Endothelial cell of umbilical vein (primary cell): ENCODE measurements at regions not wholly inside any gene's neighbourhood (a gene's known extent, or its start where the extent isn't known, plus 50 kb on each side); places are given as distances from the start of the nearest gene placed in this dataset.

Source experiments
- BruUV-seq: library from RNA; stranded (reverse); fragments of 400-500 nt; replicated peaks from 2 replicates; lab custom pipeline; 2021; lab: Mats Ljungman, UMichigan
- CTCF ChIA-PET: fragments of 300-600, 350-600 bp; sonication (Branson Sonifier 250); formaldehyde crosslinking; loops from one replicate; lab custom pipeline; 2021; ENCODE audit warnings: antibody characterized with exemption, inconsistent platforms; lab: Charles Lee
- POLR2A ChIA-PET: fragments of 300-600, 350-600 bp; sonication (Branson Sonifier 250); formaldehyde crosslinking; loops from one replicate; lab custom pipeline; 2021; ENCODE audit warnings: antibody characterized with exemption, inconsistent platforms; lab: Charles Lee
- DNase-seq: peaks from one replicate; pipeline ENCODE4 v3.0.0-alpha.2; 2011; ENCODE audit warnings: low read depth, low spot score
- FAIRE-seq: peaks from 2 replicates; lab custom pipeline; 2011; peaks lifted over from hg19 to GRCh38; lab: Jason Lieb, UNC
- H2AFZ ChIP-seq: 2 replicates; pipeline ENCODE4 v1.6.0; 2012; ENCODE audit warnings: low read depth, low read length, control low read depth, inconsistent platforms
- H3K27ac ChIP-seq: 2 replicates; pipeline ENCODE4 v1.5.1; 2011; ENCODE audit warnings: low read depth, mild to moderate bottlenecking, control low read depth, low read length, moderate library complexity; ENCODE audit not compliant: insufficient read depth
- H3K27me3 ChIP-seq, 2 experiments: 2 replicates each; pipeline versions ENCODE4 v1.6.0 to v1.6.1; 2011; ENCODE audit warnings: low read length in 2 of 2, mixed read lengths in 1 of 2; ENCODE audit not compliant: control insufficient read depth in 2 of 2, insufficient read depth in 2 of 2
- H3K36me3 ChIP-seq, 2 experiments: 2 replicates in 1 of 2; 3 replicates in 1 of 2; pipeline ENCODE4 v1.5.1; 2011; ENCODE audit warnings: low read length in 2 of 2, mild to moderate bottlenecking in 1 of 2, moderate library complexity in 1 of 2; ENCODE audit not compliant: control insufficient read depth in 2 of 2, insufficient read depth in 2 of 2; ENCODE audit errors: extremely low read depth in 1 of 2
- H3K4me1 ChIP-seq: 3 replicates; pipeline ENCODE4 v1.5.1; 2011; ENCODE audit warnings: mild to moderate bottlenecking, low read length; ENCODE audit not compliant: control insufficient read depth, insufficient read depth; ENCODE audit errors: extremely low read depth
- H3K4me2 ChIP-seq: 2 replicates; pipeline ENCODE4 v1.6.1; 2011; ENCODE audit warnings: low read length, control low read depth, mixed read lengths; ENCODE audit not compliant: insufficient read depth
- H3K4me3 ChIP-seq, 3 experiments: fragments of 200-600 bp in 1 of 3; sonication (generic), shearing (Covaris generic) in 1 of 3; replicated peaks in 1 of 3; 2 replicates each; pipeline ENCODE4 v1.5.1; 2011 to 2016; ENCODE audit warnings: control low read depth in 3 of 3, low read length in 3 of 3, mild to moderate bottlenecking in 2 of 3, inconsistent platforms in 1 of 3, low read depth in 1 of 3, moderate library complexity in 1 of 3; ENCODE audit not compliant: insufficient read depth in 1 of 3
- H3K79me2 ChIP-seq: 2 replicates; pipeline ENCODE4 v1.6.0; 2012; ENCODE audit warnings: low read length, inconsistent platforms; ENCODE audit not compliant: control insufficient read depth, insufficient read depth
- H3K9ac ChIP-seq: replicated peaks from 2 replicates; pipeline ENCODE3; 2011; ENCODE audit warnings: low read length, control low read depth; ENCODE audit not compliant: insufficient read depth; ENCODE audit errors: extremely low read depth
- H3K9me1 ChIP-seq: replicated peaks from 3 replicates; pipeline ENCODE4 v1.6.0; 2011; ENCODE audit warnings: mild to moderate bottlenecking, low read length; ENCODE audit not compliant: control insufficient read depth, insufficient read depth; ENCODE audit errors: extremely low read depth
- H3K9me3 ChIP-seq: replicated peaks from 2 replicates; pipeline ENCODE4 v1.5.1; 2012; ENCODE audit warnings: low read length, inconsistent platforms; ENCODE audit not compliant: control insufficient read depth, insufficient read depth
- H4K20me1 ChIP-seq: replicated peaks from 2 replicates; pipeline ENCODE3; 2011; ENCODE audit warnings: mild to moderate bottlenecking, low read length; ENCODE audit not compliant: control insufficient read depth, insufficient read depth; ENCODE audit errors: extremely low read depth
- EZH2 ChIP-seq: IDR thresholded peaks from 2 replicates; pipeline ENCODE4 v1.6.1; 2012; ENCODE audit warnings: borderline replicate concordance, low read depth, mild to moderate bottlenecking, moderate library complexity, low read length, inconsistent platforms; ENCODE audit not compliant: severe bottlenecking
- FOS ChIP-seq: IDR thresholded peaks from 2 replicates; pipeline ENCODE4 v1.6.1; 2011; ENCODE audit warnings: mild to moderate bottlenecking, low read length, moderate library complexity, borderline replicate concordance; ENCODE audit not compliant: insufficient read depth
- GATA2 ChIP-seq: IDR thresholded peaks from 2 replicates; pipeline ENCODE4 v1.7.0; 2011; ENCODE audit warnings: low read depth, mild to moderate bottlenecking, moderate library complexity, mixed read lengths, low read length; ENCODE audit not compliant: insufficient read length, insufficient read depth
- JUN ChIP-seq: IDR thresholded peaks from 2 replicates; pipeline ENCODE4 v1.6.1; 2011; ENCODE audit warnings: borderline replicate concordance, low read depth; ENCODE audit not compliant: insufficient read length, insufficient read depth
- MAX ChIP-seq: IDR thresholded peaks from 2 replicates; pipeline ENCODE4 v1.6.1; 2011; ENCODE audit not compliant: insufficient read depth, insufficient read length
- MYC ChIP-seq: IDR thresholded peaks from one replicate; pipeline ENCODE4 v1.6.1; 2011; ENCODE audit warnings: mild to moderate bottlenecking, low read depth, low read length
- POLR2A ChIP-seq: IDR thresholded peaks from 2 replicates; pipeline ENCODE4 v1.6.1; 2012; ENCODE audit warnings: low read depth, mild to moderate bottlenecking, control low read depth, low read length
- POLR2AphosphoS5 ChIP-seq: IDR thresholded peaks from 2 replicates; pipeline ENCODE4 v1.6.1; 2012; ENCODE audit warnings: low read depth, mild to moderate bottlenecking, control low read depth, low read length, moderate library complexity; ENCODE audit not compliant: insufficient read depth
- dilution Hi-C: fragments of 300-500 bp; cut with MboI; formaldehyde crosslinking; loops from one replicate; pipeline ENCODE4 v1.15.0; 2019; ENCODE audit warnings: low sequenced_read_pairs; ENCODE audit not compliant: extremely low pct_ligation_motif_present
- intact Hi-C: fragments of 100-400 bp; cut with micrococcal nuclease; formaldehyde crosslinking; loops from one replicate; pipeline ENCODE4 v1.10.0; 2022
- TF ChIP-seq, protein P1 (sequence below), 2 donors: IDR thresholded peaks; 1 replicate in 1 of 2; 2 replicates in 1 of 2; pipeline ENCODE4 v1.5.1; 2011; ENCODE audit warnings: low read length in 2 of 2, mild to moderate bottlenecking in 2 of 2, moderate library complexity in 2 of 2, control low read depth in 1 of 2, inconsistent platforms in 1 of 2, low read depth in 1 of 2; ENCODE audit not compliant: insufficient read depth in 1 of 2; ENCODE audit errors: extremely low read depth in 1 of 2

- TF ChIP-seq, protein P1, sequence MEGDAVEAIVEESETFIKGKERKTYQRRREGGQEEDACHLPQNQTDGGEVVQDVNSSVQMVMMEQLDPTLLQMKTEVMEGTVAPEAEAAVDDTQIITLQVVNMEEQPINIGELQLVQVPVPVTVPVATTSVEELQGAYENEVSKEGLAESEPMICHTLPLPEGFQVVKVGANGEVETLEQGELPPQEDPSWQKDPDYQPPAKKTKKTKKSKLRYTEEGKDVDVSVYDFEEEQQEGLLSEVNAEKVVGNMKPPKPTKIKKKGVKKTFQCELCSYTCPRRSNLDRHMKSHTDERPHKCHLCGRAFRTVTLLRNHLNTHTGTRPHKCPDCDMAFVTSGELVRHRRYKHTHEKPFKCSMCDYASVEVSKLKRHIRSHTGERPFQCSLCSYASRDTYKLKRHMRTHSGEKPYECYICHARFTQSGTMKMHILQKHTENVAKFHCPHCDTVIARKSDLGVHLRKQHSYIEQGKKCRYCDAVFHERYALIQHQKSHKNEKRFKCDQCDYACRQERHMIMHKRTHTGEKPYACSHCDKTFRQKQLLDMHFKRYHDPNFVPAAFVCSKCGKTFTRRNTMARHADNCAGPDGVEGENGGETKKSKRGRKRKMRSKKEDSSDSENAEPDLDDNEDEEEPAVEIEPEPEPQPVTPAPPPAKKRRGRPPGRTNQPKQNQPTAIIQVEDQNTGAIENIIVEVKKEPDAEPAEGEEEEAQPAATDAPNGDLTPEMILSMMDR (IDR thresholded peaks at IDR 0.05; ENCODE audit: extremely low read depth in 1 of 2, insufficient read depth in 1 of 2, low read depth in 1 of 2, low read length in 2 of 2) = no peak
- TF ChIP-seq MYC (no peak), MAX (no peak), POLR2A (no peak), POLR2AphosphoS5 (no peak), GATA2 (no peak)
- POLR2A ChIA-PET = no interaction called here
- dilution Hi-C loops = no loop called here
- DNase-seq (no peak), FAIRE-seq (no peak)
- Histone ChIP-seq H3K9ac (no peak overlapping the region), H3K4me2 (no peak overlapping the region), H3K9me3 (no peaks in the 10 kb centered on the region), H3K9me1 (no peaks in the 10 kb centered on the region), H2AFZ (no peak overlapping the region), H3K27me3 (no peaks in the 10 kb centered on the region), H4K20me1 (no peaks in the 10 kb centered on the region), H3K4me1 (no peaks in the 10 kb centered on the region), H3K4me3 (no peak overlapping the region), H3K79me2 (no peaks in the 10 kb centered on the region), H3K27ac (no peak overlapping the region), H3K36me3 (no peaks in the 10 kb centered on the region)
- intact Hi-C loops = no loop called here
- BruUV-seq = no TSS peak
- CTCF ChIA-PET = no interaction called here
Measured at GRCh38 chr6:49054311-49054710, 408.7 kb downstream of the MMUT start.

GRCh38 chr6:49052901-49053300 lies 410.2 kb downstream of the MMUT start:
- dilution Hi-C loops = no loop called here
- intact Hi-C loops = no loop called here
- BruUV-seq = no TSS peak

More at GRCh38 chr6:49052901-49053300, 410.2 kb downstream of the MMUT start:
- Histone ChIP-seq H3K9me1 (no peaks in the 10 kb centered on the region), H4K20me1 (no peaks in the 10 kb centered on the region), H3K4me1 (no peaks in the 10 kb centered on the region), H3K9me3 (no peaks in the 10 kb centered on the region), H3K36me3 (no peaks in the 10 kb centered on the region), H3K27ac (no peak overlapping the region), H3K9ac (no peak overlapping the region), H3K79me2 (no peaks in the 10 kb centered on the region), H3K27me3 (no peaks in the 10 kb centered on the region), H3K4me3 (no peak overlapping the region), H2AFZ (no peak overlapping the region), H3K4me2 (no peak overlapping the region)
- DNase-seq (no peak), FAIRE-seq (no peak)
- ChIA-PET CTCF (no interaction called here), POLR2A (no interaction called here)
- TF ChIP-seq MAX (no peak), MYC (no peak), POLR2A (no peak), POLR2AphosphoS5 (no peak), JUN (no peak), EZH2 (no peak), FOS (no peak), GATA2 (no peak)
- TF ChIP-seq, protein P1 (IDR thresholded peaks at IDR 0.05; ENCODE audit: extremely low read depth in 1 of 2, insufficient read depth in 1 of 2, low read depth in 1 of 2, low read length in 2 of 2) = no peak
